ENCODE measurements at regions not wholly inside any gene's neighbourhood (a gene's known extent, or its start where the extent isn't known, plus 50 kb on each side); places are given as distances from the start of the nearest gene placed in this dataset.
"Not testable (repeated sequence)": the region's sequence is repeated elsewhere in the genome, so short reads cannot be mapped to it uniquely, and the experiment has no call there.

- no peak for DNase-seq (ENCODE audit: low spot score)
Measured at GRCh38 chr11:71097506-71098240, 154.7 kb downstream of the SHANK2 start.

GRCh38 chr11:71096751-71097388 lies 155.5 kb downstream of the SHANK2 start:
- peak; percentile 35 for DNase-seq (ENCODE audit: low spot score)

- DNase-seq (ENCODE audit: low spot score), result no peak
Measured at GRCh38 chr11:71095294-71095850, 157.0 kb downstream of the SHANK2 start.

- DNase-seq (ENCODE audit: low spot score), result no peak
Measured at GRCh38 chr11:71094296-71095077, 157.9 kb downstream of the SHANK2 start.

- no peak for DNase-seq (ENCODE audit: low spot score)
Measured at GRCh38 chr11:71093783-71094182, 158.6 kb downstream of the SHANK2 start.

- no peak for DNase-seq (ENCODE audit: low spot score)
Measured at GRCh38 chr11:71091506-71092265, 160.7 kb downstream of the SHANK2 start.

GRCh38 chr11:71089571-71089970 lies 162.8 kb downstream of the SHANK2 start:
- DNase-seq (ENCODE audit: low spot score), result no peak

GRCh38 chr11:71088314-71089215 lies 163.8 kb downstream of the SHANK2 start:
- not testable (repeated sequence) for DNase-seq (ENCODE audit: low spot score)

- DNase-seq (ENCODE audit: low spot score), result peak; percentile 37
Measured at GRCh38 chr11:71086687-71087258, 165.6 kb downstream of the SHANK2 start.

GRCh38 chr11:71084306-71085012 lies 167.9 kb downstream of the SHANK2 start:
- no peak for DNase-seq (ENCODE audit: low spot score)

- DNase-seq (ENCODE audit: low spot score), result no peak
Measured at GRCh38 chr11:71083105-71083504, 169.3 kb downstream of the SHANK2 start.

- no peak for DNase-seq (ENCODE audit: low spot score)
Measured at GRCh38 chr11:71082454-71082853, 169.9 kb downstream of the SHANK2 start.

GRCh38 chr11:71081704-71082230 lies 170.6 kb downstream of the SHANK2 start:
- DNase-seq (ENCODE audit: low spot score), result no peak

- DNase-seq (ENCODE audit: low spot score), result peak; percentile 75
Measured at GRCh38 chr11:71080239-71081097, 171.9 kb downstream of the SHANK2 start.

- no peak for DNase-seq (ENCODE audit: low spot score)
Measured at GRCh38 chr11:71079795-71080194, 172.6 kb downstream of the SHANK2 start.

GRCh38 chr11:71078482-71078881 lies 173.9 kb downstream of the SHANK2 start:
- DNase-seq (ENCODE audit: low spot score), result no peak

GRCh38 chr11:71076525-71077304 lies 175.7 kb downstream of the SHANK2 start:
- no peak for DNase-seq (ENCODE audit: low spot score)

Data from hepatic stellate cell (primary cell).